ENCODE measurements at regions not wholly inside any gene's neighbourhood (a gene's known extent, or its start where the extent isn't known, plus 50 kb on each side); places are given as distances from the start of the nearest gene placed in this dataset.

DNA sequence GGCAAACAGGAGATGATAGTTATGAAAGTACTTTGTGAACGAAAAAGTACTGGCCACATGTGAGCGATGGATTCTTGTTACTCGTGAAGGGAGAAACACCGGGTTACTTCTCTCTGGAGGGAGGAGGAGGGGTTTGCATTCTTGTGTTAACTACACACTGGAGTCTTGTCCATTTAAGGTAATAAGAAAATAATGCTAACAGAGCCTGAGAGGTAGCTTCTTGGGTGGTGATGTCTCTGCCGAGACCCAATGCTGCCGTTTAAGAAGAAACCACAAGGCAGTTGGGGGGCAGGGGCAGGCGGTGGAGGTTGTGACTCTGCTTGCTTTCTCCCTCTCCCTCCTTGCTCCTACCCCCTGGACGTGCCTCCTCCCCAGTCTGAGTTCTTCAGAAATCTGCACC lies 100.9 kb upstream of the ROPN1 start:
- DNase-seq: no peak

DNA sequence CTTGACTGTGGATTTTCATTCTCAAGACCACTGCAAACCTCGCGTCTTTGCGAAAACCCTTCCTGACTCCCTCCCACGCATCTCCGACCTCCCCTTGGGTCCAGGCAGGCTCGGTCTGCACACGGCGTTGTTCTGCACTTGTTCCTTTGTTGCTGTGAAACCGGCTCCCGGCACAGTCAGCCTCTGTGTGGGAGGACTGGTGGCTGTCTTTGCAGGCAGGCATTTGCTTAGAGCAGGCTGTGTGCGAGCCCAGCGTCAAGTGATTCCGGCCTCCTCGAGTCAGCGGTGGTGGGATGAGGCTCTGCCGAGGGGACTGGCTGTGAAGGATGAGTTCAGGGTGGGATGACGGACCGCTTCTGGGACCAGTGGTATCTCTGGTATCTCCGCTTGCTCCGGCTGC lies 102.6 kb upstream of the ROPN1 start:
- DNase-seq: no peak

DNA sequence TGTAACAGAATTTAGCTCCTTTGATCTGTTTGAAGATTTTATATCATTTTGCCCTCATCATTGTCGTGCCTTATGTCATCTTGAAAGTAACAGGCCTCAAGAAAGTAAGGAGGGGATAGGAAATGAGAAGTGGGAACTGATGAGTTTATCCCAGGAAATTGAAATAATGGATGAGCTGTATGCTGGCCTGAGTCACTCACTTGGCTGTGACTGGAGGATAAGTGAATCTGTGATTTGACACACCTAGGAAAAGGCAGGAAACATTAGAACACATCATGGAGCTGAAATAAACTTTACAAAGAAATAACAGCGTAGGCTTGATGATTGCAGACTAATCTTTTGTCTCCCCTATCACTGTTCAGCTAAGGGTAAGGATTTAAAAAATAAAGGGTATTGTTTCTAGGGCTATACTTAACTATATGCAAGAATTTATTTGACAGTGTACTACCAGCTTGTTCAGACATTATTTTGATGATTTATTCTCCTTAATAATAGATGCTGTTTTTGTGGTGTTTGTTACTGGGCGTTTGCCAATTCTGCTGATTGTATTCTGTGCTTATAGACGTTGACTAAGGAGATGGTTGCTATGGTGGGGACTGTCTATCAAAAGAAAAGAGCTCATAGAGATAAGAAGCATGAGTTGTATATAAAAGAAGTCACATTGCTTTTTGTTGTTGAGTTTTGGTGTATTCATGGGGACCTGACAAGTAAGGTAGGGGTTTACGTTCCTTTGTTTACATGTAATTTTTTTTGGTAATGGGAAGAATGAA lies 105.6 kb upstream of the ROPN1 start:
- DNase-seq: no peak

DNA sequence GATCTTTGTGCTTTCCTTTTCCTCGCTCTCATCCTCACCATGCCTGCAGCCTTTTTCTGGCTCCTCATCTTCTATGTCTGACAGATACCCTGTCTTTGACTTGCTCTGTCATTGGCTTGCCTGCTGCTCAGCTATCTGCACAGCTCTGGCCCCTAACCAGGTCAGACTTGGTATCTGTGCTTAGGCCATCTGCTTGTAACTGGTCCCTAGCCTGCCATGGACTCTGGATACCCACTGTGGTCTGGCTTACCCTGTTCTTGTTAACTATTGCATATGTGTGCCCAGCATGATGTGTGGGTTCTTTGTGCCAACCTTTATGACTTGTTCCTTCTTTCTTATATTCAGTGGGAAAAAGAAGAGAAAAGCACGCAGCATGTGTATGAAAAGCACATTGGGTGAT lies 109.7 kb upstream of the ROPN1 start:
- no peak for DNase-seq

DNA sequence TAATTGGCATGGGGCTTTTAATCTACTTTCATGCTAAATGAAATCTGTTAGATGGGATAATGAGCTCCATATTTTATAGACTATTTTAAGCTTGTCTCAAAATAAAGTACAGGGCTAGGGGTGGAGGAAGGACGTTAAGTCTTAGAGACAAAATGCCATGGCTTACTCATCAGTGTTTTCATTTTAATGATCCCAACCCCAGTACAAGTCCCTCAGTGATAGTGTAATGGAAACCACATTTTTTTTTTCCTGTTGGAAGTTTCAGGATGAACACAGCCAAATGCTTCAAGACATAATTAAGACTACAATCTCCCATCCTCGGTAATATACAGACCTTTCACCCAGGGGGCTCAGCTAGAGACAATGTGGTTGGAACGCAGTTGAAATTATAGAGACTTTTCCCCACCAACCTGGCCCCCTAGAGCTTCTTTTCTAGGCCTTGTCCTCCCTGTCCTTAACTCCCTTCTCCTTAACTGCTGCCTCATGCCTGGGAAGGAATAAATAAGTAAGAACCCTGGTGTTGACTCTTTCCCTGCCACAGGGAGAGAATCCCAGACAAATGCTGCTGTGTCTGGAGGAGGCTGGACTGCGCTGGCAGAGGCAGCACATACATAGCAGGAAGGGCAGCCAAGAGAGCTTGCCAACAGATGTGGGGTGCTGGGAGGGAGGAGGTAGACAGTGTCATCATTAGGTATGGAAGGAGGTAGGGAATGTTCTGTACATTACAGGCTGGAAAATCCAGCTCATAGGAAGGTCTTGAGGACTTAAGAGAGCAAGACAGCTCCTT lies 115.4 kb upstream of the ROPN1 start:
- no peak for DNase-seq

DNA sequence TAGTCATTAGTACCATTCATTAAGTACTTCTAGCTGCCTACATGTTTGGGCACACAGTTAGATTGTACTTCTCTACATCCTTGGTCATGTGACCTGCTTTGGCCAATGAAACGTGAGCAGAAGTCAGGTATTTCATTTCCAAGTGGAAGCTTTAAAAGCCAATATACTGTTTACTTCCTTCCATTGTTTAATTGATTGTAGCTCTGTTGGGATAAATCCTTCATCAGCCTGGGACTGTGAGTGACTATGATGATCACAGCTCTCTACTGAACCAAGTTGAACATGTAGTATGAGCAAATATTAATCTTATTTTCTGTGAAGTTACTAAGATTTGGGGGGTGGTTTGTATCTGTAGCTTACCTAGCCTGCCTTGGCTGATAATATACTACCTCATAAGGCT lies 116.5 kb upstream of the ROPN1 start:
- DNase-seq: no peak

DNA sequence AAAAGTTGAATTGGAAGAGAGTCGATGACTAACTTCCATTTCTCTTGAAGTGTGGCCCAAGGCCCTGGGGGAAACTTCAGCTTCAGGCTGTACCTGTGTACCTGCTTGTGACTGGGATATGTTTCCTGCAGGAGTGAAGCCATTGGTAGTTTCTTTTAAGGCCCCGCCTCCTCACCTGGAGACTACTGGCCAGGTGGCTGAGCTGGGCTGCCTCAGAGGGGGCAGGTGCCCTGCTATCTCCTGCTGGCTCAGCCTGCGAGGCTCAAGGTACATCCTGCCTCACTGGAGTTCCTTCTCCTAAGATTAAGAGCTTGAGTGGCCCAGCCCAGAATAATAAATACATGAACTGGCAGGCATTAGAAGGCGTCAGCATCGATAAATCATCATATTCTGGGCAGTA lies 121.6 kb upstream of the ROPN1 start:
- no peak for DNase-seq

DNA sequence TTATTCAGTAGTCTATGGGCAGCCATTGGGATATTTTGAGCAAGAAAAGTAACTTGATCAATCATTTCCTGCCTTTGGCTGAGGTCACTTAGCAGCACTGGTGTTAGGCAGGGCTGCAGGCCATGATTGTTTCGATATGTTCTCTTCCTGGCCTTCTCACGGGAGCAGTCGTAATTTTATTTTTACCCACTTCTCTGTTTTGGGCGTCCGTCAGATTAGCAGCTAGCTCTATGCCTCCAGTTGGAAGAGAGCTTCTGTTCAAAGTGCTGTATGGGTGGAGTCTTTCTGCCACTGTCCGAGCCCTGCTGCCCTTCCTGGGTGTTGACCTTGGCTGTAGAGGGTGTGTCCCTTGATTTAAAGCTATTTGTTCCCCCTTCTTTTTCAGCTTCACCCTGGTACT lies 123.4 kb upstream of the ROPN1 start:
- DNase-seq: no peak

DNA sequence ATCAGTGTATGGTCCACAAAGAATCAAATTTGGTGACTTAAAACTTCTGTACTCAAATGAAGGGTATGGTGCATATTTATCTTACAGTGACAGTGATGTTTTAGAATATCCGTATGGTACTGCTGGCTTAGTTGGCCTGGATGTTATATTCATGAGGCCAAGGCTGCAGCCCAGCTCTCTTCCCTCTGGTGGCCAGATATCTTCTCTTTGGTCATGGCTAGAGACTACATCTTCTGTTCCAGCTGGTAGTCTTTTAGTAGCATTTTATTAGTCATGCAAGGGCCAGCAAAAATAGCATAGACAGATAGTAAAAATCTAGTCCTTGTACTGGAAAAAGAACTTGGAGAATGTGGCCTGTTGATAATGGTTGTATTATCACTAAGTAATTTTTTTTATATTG lies 124.0 kb upstream of the ROPN1 start:
- DNase-seq: no peak

DNA sequence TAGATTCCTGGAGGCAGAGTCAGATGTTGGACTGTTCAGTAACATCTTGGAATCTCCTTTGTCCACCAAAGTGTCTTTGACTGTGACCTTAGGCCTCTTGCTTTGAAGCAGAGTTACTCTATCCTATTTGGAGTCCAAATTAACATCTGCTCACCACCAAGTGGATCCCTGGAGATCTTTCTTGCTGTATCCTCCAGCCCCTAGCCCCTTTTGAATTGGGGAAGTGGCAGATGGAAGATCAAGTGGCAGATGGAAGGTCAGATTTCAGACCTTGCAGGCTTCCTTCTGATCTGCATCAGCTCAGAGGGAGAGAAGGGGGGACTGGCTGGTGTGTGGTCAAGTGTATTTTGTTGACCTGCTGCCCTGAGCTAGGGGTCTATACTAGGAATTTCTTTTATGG lies 125.0 kb upstream of the ROPN1 start:
- no peak for DNase-seq

DNA sequence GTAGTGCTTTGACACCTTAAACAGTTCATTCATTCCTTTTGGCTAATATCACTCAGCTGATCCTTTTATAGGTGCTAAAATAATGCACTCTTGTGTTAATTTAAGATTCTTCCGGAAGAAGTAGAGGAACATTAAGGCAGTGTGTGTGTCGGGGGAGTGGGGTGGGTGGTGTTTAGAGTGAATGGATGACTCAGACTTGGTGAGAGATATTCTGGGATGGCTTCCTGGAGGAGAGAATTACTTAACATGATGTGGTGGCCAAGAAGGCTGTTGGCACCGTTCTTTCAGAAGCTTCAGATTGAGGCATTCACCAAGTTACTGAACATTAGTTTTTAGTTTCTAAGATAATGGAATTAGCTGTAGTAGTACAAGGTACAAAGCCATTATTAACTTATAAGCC lies 125.6 kb upstream of the ROPN1 start:
- no peak for DNase-seq

DNA sequence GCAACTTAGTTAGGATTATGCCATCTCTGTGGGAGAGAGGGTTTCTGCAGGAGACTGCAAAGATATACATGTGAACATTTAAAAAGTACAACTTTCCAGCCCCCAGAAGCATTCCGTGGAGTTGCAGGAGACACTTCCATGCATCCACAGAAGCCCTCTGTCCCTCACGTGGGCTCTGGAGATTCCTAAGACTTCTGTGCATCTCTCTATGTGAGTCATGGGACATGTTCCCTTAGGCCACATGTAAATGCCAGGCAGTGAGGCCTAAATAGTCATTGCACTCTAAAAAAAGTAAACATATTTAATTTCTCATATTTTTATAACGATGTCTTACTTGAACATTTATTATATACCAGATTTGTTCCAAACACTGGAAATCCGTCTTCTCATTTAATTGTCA lies 126.5 kb upstream of the ROPN1 start:
- no peak for DNase-seq

DNA sequence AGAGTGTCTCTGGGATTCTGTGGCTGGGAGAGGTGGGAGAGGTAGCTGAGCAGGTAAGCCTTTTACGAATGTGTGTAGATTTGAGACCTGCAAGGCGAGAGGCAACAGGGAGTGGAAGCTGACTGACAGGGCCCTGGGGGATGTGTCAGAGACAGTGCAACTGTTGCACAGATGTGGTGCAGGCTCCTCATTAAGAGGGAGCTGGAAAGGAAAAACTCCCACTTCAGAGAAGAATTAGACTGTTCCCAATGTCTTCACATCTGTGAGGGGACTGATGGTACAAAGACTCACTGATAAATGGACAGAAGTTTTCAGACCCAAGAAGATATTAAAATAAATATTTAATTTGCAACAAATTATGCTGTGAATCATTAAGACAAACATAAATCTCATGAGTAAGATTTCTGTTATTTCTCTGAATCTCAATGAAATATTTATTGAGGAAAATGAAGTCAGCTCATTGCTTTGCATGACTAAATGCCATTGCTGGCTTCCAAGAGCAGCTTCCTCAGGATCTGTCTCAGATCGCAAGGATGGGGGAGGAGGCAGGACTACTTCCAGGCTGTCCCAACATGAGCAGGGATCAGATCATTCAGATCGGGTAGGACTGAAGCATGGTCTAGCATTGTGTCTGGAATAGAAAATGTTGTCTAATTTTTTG lies 127.3 kb upstream of the ROPN1 start:
- DNase-seq: no peak

DNA sequence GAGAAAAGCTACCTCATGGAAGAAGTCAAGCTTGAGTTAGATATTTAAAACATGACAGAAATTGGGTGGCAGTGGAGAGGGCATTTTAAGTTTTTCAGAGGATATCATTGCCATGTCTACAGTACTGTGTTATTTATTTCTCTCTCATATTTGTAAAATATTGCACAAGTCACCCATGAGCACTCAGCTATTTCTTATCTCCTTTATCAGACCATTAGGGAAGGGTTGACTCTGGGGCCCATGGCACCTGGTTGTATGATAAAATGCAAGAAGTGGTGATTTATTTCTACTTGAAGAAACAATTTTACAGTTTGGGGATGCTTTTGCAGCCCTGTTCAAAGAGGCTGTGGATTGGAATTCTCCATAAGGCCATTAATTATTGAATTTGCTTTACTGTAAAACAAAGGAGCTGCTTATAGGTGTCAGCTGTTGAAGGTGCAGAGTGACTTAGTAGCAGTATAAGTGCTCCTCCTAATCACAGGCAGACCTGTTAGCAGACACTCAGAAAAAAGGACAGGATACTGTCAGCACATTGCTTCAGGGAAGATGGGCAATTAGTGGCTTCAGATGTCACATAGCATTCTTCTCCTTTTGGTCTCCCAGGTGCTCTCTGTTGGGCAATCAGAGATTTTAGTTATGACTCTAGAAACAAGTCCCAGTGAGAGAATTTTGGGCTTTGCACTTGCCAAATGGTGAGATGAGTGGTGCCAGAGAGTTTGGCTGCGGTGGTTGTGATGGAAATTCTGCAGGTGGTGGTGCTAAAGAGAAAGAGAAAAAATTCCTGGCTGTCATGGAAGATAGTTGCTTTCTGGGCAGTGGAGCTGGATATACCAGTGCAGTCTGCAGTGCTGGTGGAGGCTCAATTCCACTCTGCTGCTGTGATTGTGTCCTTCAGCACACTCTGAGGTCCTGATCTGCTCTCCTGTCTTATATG lies 129.7 kb upstream of the ROPN1 start:
- no peak for DNase-seq

DNA sequence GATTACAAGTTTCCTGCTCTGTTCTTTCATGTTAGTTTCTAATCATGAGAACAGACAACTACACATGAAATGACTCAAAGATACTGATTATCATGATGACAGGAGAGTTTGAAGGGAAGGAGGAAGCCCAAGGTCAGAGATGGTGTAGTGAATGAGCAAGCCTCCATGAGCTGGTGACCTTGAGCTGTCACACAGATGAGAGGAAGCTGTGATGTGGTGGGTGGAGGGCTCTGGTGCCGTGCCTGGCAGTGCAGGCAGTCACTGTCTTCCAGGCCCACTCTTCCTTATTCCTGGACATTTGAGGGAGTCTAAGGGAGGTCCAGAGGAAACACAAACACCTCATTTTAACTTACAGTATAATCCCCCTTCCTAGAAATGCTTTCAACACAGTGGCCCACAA lies 133.4 kb upstream of the ROPN1 start:
- no peak for DNase-seq

DNA sequence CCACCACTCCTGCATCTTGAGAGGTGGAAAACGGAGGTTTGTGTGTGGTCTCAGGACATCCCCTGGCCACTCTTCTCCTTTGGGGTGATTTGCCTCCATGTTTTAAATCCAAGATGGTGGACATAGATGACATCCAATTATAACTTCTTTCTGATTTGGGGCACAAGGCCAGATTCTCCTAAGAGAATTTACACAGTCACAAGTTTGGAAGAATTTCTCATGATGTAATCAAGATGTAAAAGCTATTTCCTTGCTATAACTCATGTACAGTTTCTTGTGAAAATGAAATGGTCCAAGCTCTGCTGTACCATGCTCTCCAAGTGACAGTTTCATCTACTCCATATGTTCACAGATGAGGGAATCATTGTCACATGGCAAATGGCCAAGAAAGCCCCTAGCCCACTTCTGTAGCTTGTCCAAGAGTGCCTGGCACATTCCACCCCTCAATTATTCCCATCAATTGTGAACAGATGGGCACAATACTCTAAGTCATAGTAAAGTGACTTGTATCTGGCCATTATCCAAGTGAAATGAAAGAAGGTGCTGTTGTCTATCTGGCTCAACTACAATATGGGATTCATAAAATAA lies 134.6 kb upstream of the ROPN1 start:
- peak; percentile 67 for DNase-seq

DNA sequence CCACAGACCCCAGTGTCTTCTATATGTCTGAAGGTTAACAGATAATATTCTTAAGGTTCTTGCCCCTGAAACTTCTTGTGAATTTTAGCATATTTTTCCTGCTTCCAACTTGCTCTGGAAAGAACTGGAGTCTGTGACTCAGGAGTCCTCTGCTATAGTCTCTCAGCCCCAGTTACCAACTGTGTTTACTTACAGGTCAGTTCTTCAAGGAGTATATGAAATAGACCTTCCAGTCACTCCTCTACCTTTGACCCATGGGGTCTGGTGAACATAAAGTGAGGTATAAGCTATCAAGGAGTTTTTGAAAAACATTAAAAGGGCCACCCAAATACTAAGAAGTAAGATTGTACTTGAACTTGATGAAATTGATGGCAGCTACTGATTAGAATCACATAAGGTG lies 139.2 kb upstream of the ROPN1 start:
- no peak for DNase-seq

DNA sequence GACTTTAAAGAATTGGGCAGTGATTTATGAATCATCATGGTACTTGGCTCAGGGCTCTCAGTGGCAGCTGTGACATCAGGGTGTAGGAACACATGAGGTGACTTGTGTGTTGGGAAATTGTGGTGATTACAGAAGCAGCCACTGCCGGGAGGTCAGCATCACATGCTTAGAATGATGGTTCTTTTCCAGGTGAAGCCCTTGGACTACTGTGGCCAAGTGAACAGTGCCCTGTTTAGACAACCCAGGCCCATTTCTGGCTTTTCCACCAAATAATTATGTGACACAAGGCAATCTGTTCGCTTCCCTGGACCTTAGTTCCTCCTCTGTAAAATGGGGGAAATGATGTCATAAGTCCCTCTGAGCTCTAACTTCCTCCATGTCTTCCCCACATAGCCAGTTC lies 139.7 kb upstream of the ROPN1 start:
- DNase-seq: no peak

DNA sequence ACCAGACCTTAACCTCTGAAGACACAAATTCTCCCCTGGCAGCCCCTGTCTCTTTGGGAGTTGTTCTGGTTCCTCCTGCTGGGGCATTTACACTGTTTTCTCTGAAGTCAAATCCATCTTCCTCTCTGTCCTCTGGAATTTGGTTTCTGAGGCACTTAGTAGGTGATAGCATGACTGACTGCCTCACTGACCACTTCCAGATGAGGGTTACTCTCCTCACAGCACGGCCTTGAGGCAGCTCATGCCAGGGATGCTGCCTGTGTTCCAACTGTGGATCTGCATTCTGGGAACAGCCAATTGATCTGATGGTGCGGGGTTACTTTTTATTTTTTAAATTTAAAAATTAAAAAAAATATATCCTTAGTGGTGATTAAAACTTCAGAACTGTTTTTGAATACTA lies 140.9 kb upstream of the ROPN1 start:
- DNase-seq: no peak

DNA sequence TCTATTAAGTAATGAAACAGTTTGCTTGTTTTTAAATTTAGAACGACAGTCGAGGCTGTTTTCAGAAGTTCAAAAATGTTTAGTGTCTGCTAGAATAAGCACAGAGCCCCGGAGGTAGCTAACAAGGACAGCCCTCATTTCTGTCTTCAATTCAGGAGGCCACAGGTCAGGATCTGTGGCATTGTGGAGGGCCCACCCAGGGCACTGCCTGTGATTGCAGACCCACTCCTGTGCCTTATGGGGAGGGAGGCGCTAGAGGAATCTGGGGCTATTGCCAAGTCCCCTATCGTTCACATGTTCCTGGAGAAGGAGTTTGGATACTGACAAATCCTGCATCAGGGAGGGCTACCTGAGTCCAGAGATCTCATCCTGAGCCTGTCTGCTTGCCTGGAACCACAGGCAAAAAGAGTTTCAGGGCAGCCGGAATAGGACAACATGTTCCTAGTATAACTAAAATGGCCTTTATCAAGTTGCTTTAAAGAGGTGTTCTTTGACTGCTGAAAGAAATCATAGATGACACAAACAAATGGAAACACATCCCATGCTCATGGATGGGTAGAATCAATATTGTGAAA lies 141.5 kb upstream of the ROPN1 start:
- no peak for DNase-seq

DNA sequence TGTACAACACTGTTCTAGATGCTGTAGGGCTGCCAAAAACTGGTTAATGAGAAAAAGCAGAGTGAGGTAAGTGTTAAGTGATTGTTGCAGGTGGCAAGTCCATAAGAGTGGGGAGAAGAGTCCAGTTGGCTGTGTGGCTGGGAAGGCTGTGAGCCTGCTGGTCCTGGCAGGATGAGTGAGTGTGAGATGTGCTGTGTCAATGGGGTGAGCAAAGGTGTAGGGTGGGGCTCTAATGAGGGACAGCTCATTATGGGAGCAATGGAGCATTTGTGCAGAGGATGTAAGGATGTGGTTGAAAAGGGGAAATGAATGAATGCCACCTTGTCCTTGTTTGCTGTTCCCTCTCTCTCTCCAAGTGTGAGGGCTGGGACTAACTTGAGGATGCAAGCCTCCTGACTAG lies 145.3 kb upstream of the ROPN1 start:
- DNase-seq: peak; percentile 22

DNA sequence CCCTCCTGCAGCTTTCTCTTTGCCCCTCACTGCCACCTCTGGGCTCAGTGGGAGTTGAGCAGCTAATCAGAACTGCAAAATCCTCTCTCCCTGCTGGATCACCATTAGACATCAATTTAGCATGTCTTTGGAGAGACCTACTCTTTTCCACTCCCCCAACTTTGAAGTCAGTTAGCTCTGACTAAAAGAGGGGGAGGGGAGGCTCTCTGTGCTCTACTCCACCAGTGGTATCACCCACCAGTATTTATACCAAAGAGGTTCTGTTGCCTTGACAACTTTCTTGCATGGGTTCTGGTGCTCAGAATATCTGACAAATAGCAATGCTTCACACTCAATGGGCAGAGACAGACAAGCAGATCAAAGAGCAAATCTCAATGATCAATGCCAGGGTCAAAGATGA lies 146.2 kb upstream of the ROPN1 start:
- DNase-seq: no peak

All from NCI-H1092 (cell line).